HFFc6 (cell line): ENCODE measurements at regions not wholly inside any gene's neighbourhood (a gene's known extent, or its start where the extent isn't known, plus 50 kb on each side); places are given as distances from the start of the nearest gene placed in this dataset.
A peak's percentile ranks its signal among the peaks of the same experiment; 100 is the strongest.
"Not testable (repeated sequence)": the region's sequence is repeated elsewhere in the genome, so short reads cannot be mapped to it uniquely, and the experiment has no call there.

Source experiments
- DNase-seq: peaks from one replicate; pipeline ENCODE4 v3.0.0-alpha.2; 2018
- H3K27ac Mint-ChIP-seq: 2 replicates; pipeline ENCODE4 v1.8.0; 2020; ENCODE audit warnings: mild to moderate bottlenecking, mixed read lengths
- H3K27me3 Mint-ChIP-seq: 2 replicates; pipeline ENCODE4 v1.8.0; 2021; ENCODE audit warnings: mild to moderate bottlenecking, moderate library complexity, mixed read lengths; ENCODE audit not compliant: insufficient read depth
- H3K36me3 Mint-ChIP-seq: 2 replicates; pipeline ENCODE4 v1.8.0; 2021; ENCODE audit warnings: low read depth, mixed read lengths
- H3K4me1 Mint-ChIP-seq: 2 replicates; pipeline ENCODE4 v1.8.0; 2020; ENCODE audit warnings: low read depth, mixed read lengths
- H3K4me3 Mint-ChIP-seq: 2 replicates; pipeline ENCODE4 v1.8.0; 2020; ENCODE audit warnings: mild to moderate bottlenecking, moderate library complexity, mixed read lengths
- H3K9me3 Mint-ChIP-seq: 2 replicates; pipeline ENCODE4 v1.8.0; 2020; ENCODE audit warnings: mild to moderate bottlenecking, mixed read lengths
- TF ChIP-seq, protein P1 (sequence below): fragments of 200-600 bp; sonication (generic); IDR thresholded peaks from 2 replicates; pipeline ENCODE4 v1.5.0; 2021; ENCODE audit warnings: antibody characterized with exemption, mild to moderate bottlenecking

DNA sequence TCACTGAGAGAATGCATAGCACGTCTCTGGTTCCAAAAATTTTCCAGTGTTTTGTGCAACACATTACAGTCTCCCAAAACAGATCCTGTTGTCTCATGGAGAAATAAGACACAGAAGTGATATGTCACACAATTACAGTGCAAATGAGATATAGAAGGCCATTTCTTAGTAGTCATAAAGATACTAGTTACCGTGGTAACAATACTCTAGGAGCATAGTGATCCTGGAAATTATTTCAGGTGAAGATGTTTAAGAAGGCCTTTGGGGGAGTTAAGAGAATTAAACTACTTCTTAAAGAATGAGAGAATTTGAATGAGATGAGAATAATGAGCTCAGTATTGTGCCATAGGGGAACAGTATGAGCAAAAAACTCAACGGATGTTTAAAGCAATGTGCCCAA, 628.0 kb upstream of the MIR17HG start:
- Mint-ChIP-seq H3K27ac (no peak overlapping the region), H3K36me3 (no peaks in the 10 kb centered on the region), H3K4me3 (no peak overlapping the region), H3K4me1 (peaks cover 41% of the 10 kb centered on the region), H3K27me3 (no peaks in the 10 kb centered on the region), H3K9me3 (no peaks in the 10 kb centered on the region)
- TF ChIP-seq, protein P1, sequence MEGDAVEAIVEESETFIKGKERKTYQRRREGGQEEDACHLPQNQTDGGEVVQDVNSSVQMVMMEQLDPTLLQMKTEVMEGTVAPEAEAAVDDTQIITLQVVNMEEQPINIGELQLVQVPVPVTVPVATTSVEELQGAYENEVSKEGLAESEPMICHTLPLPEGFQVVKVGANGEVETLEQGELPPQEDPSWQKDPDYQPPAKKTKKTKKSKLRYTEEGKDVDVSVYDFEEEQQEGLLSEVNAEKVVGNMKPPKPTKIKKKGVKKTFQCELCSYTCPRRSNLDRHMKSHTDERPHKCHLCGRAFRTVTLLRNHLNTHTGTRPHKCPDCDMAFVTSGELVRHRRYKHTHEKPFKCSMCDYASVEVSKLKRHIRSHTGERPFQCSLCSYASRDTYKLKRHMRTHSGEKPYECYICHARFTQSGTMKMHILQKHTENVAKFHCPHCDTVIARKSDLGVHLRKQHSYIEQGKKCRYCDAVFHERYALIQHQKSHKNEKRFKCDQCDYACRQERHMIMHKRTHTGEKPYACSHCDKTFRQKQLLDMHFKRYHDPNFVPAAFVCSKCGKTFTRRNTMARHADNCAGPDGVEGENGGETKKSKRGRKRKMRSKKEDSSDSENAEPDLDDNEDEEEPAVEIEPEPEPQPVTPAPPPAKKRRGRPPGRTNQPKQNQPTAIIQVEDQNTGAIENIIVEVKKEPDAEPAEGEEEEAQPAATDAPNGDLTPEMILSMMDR, result no peak
- no peak for DNase-seq

DNA sequence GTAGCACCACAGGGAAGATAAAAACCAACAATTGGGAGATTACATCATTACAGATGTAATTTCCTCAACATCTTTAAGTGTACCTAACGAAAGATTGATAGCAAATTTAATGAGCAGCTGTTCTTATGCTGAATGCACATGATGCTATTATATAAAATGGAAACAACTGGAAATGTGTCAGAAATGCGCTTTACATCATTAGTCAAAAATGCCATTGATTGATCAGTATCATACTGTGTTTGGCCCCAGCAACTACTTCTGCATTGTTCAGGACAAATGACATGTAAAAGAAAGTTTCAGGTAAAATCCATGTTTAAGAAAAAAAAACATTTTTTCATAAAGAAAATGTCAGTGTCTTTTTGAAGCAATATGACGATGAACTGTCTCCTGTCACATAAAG, 625.5 kb upstream of the MIR17HG start:
- Mint-ChIP-seq H3K36me3 (no peaks in the 10 kb centered on the region), H3K4me1 (peaks cover 33% of the 10 kb centered on the region), H3K9me3 (no peaks in the 10 kb centered on the region), H3K27ac (no peak overlapping the region), H3K4me3 (no peak overlapping the region), H3K27me3 (no peaks in the 10 kb centered on the region)
- TF ChIP-seq, protein P1, result no peak
- DNase-seq, result no peak

GRCh38 chr13:90723381-90723780, 624.1 kb upstream of the MIR17HG start:
- H3K27me3 Mint-ChIP-seq, result no peaks in the 10 kb centered on the region
- H3K36me3 Mint-ChIP-seq, result no peaks in the 10 kb centered on the region
- H3K27ac Mint-ChIP-seq, result no peak overlapping the region
- TF ChIP-seq, protein P1, result no peak
- H3K4me3 Mint-ChIP-seq, result no peak overlapping the region
- H3K4me1 Mint-ChIP-seq, result peaks cover 18% of the 10 kb centered on the region
- H3K9me3 Mint-ChIP-seq, result no peaks in the 10 kb centered on the region
- DNase-seq, result no peak

- no peak for DNase-seq
- Mint-ChIP-seq H3K4me3 (no peak overlapping the region), H3K27me3 (no peaks in the 10 kb centered on the region), H3K27ac (no peak overlapping the region), H3K4me1 (peaks cover 14% of the 10 kb centered on the region), H3K9me3 (no peaks in the 10 kb centered on the region), H3K36me3 (peaks cover 4% of the 10 kb centered on the region; the same call in 1 of the 2 replicates)
- TF ChIP-seq, protein P1, result no peak
Measured at GRCh38 chr13:90726375-90726774, 621.1 kb upstream of the MIR17HG start.

- Mint-ChIP-seq H3K9me3 (peaks cover 19% of the 10 kb centered on the region; the same call in 1 of the 2 replicates), H3K36me3 (peaks cover 4% of the 10 kb centered on the region; the same call in 1 of the 2 replicates), H3K4me1 (peaks cover 6% of the 10 kb centered on the region; the same call in 1 of the 2 replicates), H3K27ac (no peak overlapping the region), H3K4me3 (no peak overlapping the region; the same call in 1 of the 2 replicates), H3K27me3 (peaks cover 2% of the 10 kb centered on the region; the same call in 1 of the 2 replicates)
- no peak for DNase-seq
- TF ChIP-seq, protein P1, result peak; percentile 42
Measured at GRCh38 chr13:90732049-90732448, 615.4 kb upstream of the MIR17HG start.

- Mint-ChIP-seq H3K9me3 (peaks cover 21% of the 10 kb centered on the region; the same call in 1 of the 2 replicates), H3K4me1 (peaks cover 12% of the 10 kb centered on the region; the same call in 1 of the 2 replicates)
- H3K4me3 Mint-ChIP-seq, DNase-seq, H3K36me3 Mint-ChIP-seq, H3K27ac Mint-ChIP-seq, H3K27me3 Mint-ChIP-seq: not testable (repeated sequence)
Measured at GRCh38 chr13:90734497-90734896, 613.0 kb upstream of the MIR17HG start.
